Kasumi-1 (cell line): ENCODE measurements at regions not wholly inside any gene's neighbourhood (a gene's known extent, or its start where the extent isn't known, plus 50 kb on each side); places are given as distances from the start of the nearest gene placed in this dataset.
"Not testable (repeated sequence)": the region's sequence is repeated elsewhere in the genome, so short reads cannot be mapped to it uniquely, and the experiment has no call there.

Source experiments
- DNase-seq, 2 experiments: peaks; one replicate each; lab custom pipeline; 2025; lab: John Stamatoyannopoulos, UW

- DNase-seq, result no peak
Measured at GRCh38 chr7:63105978-63106377, 892.7 kb upstream of the ZNF722 start.

GRCh38 chr7:63106506-63107388 lies 891.9 kb upstream of the ZNF722 start:
- DNase-seq, result no peak

DNA sequence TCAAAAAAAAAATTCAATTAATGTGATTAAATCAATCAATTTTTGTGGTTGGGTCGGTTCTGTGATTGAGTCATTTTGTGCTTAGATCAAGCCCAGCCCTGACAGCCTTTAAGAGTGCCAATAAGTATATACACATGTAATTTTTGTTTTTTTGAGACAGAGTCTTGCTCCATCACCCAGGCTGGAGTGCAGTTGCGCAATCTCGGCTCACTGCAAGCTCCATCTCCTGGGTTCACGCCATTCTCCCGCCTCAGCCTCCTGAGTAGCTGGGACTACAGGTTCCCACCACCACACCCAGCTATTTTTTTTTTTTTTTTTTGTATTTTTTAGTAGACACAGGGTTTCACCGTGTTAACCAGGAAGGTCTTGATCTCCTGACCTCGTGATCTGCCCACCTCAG lies 887.1 kb upstream of the ZNF722 start:
- not testable (repeated sequence) for DNase-seq

DNA sequence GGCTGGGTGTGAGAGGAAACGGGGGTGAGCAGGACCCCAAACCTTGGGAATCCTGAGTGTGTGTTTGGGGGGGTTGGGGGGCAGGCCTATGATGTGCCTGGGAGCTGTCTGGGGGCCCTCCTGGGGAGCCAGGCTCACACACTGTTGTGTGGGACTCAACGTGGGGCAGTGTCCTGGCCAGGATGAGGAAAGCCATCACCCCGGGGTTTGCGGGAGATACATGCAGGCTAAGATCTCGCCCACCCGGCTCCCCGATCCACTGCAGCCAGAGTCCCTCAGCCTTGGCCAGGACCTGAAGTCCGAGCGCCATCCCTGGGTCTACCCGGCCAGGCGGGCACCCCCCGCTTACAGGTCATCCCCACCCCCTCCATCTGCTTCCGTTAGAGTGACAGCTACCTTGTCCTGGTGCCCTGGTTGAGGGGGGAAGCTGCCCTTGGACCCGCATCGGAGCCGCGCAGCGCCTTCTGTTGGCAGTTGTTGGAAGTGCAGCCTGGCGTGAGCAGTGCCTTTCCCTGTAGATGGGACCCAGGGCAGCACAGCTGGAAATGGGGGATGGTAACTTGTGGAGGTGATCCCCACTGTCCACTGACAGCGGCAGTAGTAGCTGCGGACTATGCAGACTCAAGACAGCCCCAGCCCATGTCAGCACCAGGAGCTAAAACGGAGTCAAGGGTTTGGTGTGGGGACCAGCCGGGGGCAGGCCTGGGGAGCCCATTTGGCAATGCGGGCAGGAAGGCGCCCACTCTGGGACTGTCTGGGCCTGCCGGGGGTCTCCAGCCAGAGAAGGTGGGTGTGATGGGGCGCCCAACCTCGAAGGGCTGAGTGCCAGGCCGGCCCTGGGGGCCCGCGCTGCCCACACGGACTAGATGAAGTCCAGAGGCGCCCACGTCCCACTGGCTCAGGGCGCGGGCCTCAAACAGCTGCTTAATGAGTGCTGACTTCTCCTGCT lies 885.6 kb upstream of the ZNF722 start:
- DNase-seq, result no peak

- no peak for DNase-seq
Measured at GRCh38 chr7:63113713-63114285, 884.9 kb upstream of the ZNF722 start.

- DNase-seq, result no peak
Measured at GRCh38 chr7:63114371-63114985, 884.2 kb upstream of the ZNF722 start.
